ENCODE measurements at regions not wholly inside any gene's neighbourhood (a gene's known extent, or its start where the extent isn't known, plus 50 kb on each side); places are given as distances from the start of the nearest gene placed in this dataset.

GRCh38 chr4:175542786-175543185 is 269.3 kb downstream of the GPM6A start:
- intact Hi-C loops (cut with micrococcal nuclease; ENCODE audit: unreplicated experiment) = no loop called here
- Histone ChIP-seq H3K27ac (ENCODE audit: low read depth, low read length, poor library complexity, severe bottlenecking) (no peak overlapping the region), H3K9me2 (ENCODE audit: insufficient read depth, low read length) (no peaks in the 10 kb centered on the region), H3K4me1 (ENCODE audit: insufficient read depth, low read length, poor library complexity, severe bottlenecking) (no peaks in the 10 kb centered on the region), H3K36me3 (ENCODE audit: insufficient read depth, low read length) (no peaks in the 10 kb centered on the region), H3K79me2 (ENCODE audit: insufficient read depth, low read depth, low read length) (no peaks in the 10 kb centered on the region), H2AFZ (ENCODE audit: low read length) (no peak overlapping the region), H3K9me3 (ENCODE audit: low read length) (no peaks in the 10 kb centered on the region), H3K4me3 (ENCODE audit: low read depth, low read length, poor library complexity, severe bottlenecking) (no peak overlapping the region), H3K4me2 (ENCODE audit: low read length) (no peak overlapping the region), H4K20me1 (ENCODE audit: insufficient read depth, low read length) (no peaks in the 10 kb centered on the region)
- ChIA-PET CTCF (ENCODE audit: unreplicated experiment) (no interaction called here), POLR2A (no interaction called here)
- no TSS peak for BruUV-seq (replicated peaks)
- no peak for DNase-seq (ENCODE audit: low spot score)
- no peak for TF ChIP-seq EZH2phosphoT487 (IDR thresholded peaks at IDR 0.05; ENCODE audit: borderline replicate concordance, low read depth, low read length)
- no peak for TF ChIP-seq CTCF (conservative IDR thresholded peaks at IDR 0.05; ENCODE audit: low read length)

GRCh38 chr4:175559126-175559525 is 252.9 kb downstream of the GPM6A start:
- Histone ChIP-seq H3K79me2 (ENCODE audit: insufficient read depth, low read depth, low read length) (no peaks in the 10 kb centered on the region), H3K27ac (ENCODE audit: low read depth, low read length, poor library complexity, severe bottlenecking) (no peak overlapping the region), H3K9me3 (ENCODE audit: low read length) (no peaks in the 10 kb centered on the region), H2AFZ (ENCODE audit: low read length) (no peak overlapping the region), H3K4me3 (ENCODE audit: low read depth, low read length, poor library complexity, severe bottlenecking) (no peak overlapping the region), H3K4me2 (ENCODE audit: low read length) (no peak overlapping the region), H3K9me2 (ENCODE audit: insufficient read depth, low read length) (no peaks in the 10 kb centered on the region), H3K36me3 (ENCODE audit: insufficient read depth, low read length) (no peaks in the 10 kb centered on the region), H4K20me1 (ENCODE audit: insufficient read depth, low read length) (no peaks in the 10 kb centered on the region), H3K4me1 (ENCODE audit: insufficient read depth, low read length, poor library complexity, severe bottlenecking) (peaks cover 6% of the 10 kb centered on the region)
- no peak for TF ChIP-seq EZH2phosphoT487 (IDR thresholded peaks at IDR 0.05; ENCODE audit: borderline replicate concordance, low read depth, low read length)
- no peak for TF ChIP-seq CTCF (conservative IDR thresholded peaks at IDR 0.05; ENCODE audit: low read length)
- CTCF ChIA-PET (ENCODE audit: unreplicated experiment) = no interaction called here
- POLR2A ChIA-PET = interaction anchor here (0.6 to 1.1 kb wide), 3 partner anchors 83 to 385 kb away, joined by 3 to 4 read pairs (median 3); no protein-coding TSS in a partner anchor
- intact Hi-C loops (cut with micrococcal nuclease; ENCODE audit: unreplicated experiment) = no loop called here
- DNase-seq (ENCODE audit: low spot score) = no peak
- no TSS peak for BruUV-seq (replicated peaks)

GRCh38 chr4:175559526-175559925 is 252.5 kb downstream of the GPM6A start:
- Histone ChIP-seq H3K4me2 (ENCODE audit: low read length) (no peak overlapping the region), H3K36me3 (ENCODE audit: insufficient read depth, low read length) (no peaks in the 10 kb centered on the region), H3K9me3 (ENCODE audit: low read length) (no peaks in the 10 kb centered on the region), H3K9me2 (ENCODE audit: insufficient read depth, low read length) (no peaks in the 10 kb centered on the region), H3K27ac (ENCODE audit: low read depth, low read length, poor library complexity, severe bottlenecking) (no peak overlapping the region), H3K79me2 (ENCODE audit: insufficient read depth, low read depth, low read length) (no peaks in the 10 kb centered on the region), H4K20me1 (ENCODE audit: insufficient read depth, low read length) (no peaks in the 10 kb centered on the region), H2AFZ (ENCODE audit: low read length) (no peak overlapping the region), H3K4me1 (ENCODE audit: insufficient read depth, low read length, poor library complexity, severe bottlenecking) (peaks cover 8% of the 10 kb centered on the region), H3K4me3 (ENCODE audit: low read depth, low read length, poor library complexity, severe bottlenecking) (no peak overlapping the region)
- no peak for TF ChIP-seq EZH2phosphoT487 (IDR thresholded peaks at IDR 0.05; ENCODE audit: borderline replicate concordance, low read depth, low read length)
- TF ChIP-seq CTCF (conservative IDR thresholded peaks at IDR 0.05; ENCODE audit: low read length) = no peak
- DNase-seq (ENCODE audit: low spot score) = no peak
- POLR2A ChIA-PET = interaction anchor here (0.6 to 1.1 kb wide), 2 partner anchors 127 to 385 kb away, joined by 3 to 4 read pairs; no protein-coding TSS in a partner anchor
- BruUV-seq (replicated peaks) = no TSS peak
- intact Hi-C loops (cut with micrococcal nuclease; ENCODE audit: unreplicated experiment) = no loop called here
- CTCF ChIA-PET (ENCODE audit: unreplicated experiment) = no interaction called here

All from OCI-LY7 (cell line).